Gastroesophageal sphincter (tissue), 3 donors: ENCODE measurements at regions not wholly inside any gene's neighbourhood (a gene's known extent, or its start where the extent isn't known, plus 50 kb on each side); places are given as distances from the start of the nearest gene placed in this dataset.

ENCODE experiments used
- EP300 ChIP-seq: sonication (generic); formaldehyde crosslinking; IDR thresholded peaks from one replicate; pipeline ENCODE4 v1.6.1; 2017; ENCODE audit warnings: antibody characterized with exemption, mild to moderate bottlenecking
- POLR2A ChIP-seq, 2 donors: fragments of 450-650 bp; IDR thresholded peaks; one replicate each; pipeline ENCODE4 v1.6.1; 2017; ENCODE audit warnings: antibody characterized with exemption in 2 of 2, mild to moderate bottlenecking in 2 of 2, moderate library complexity in 1 of 2
- TF ChIP-seq, protein P1 (sequence below), 4 experiments: fragments of 200-600 bp in 2 of 4; fragments of 450-650 bp in 2 of 4; sonication (generic) in 1 of 4; IDR thresholded peaks; one replicate each; pipeline ENCODE4 v1.5.1; 2017 to 2019; ENCODE audit warnings: antibody characterized with exemption in 4 of 4, mild to moderate bottlenecking in 2 of 4, moderate library complexity in 2 of 4

DNA sequence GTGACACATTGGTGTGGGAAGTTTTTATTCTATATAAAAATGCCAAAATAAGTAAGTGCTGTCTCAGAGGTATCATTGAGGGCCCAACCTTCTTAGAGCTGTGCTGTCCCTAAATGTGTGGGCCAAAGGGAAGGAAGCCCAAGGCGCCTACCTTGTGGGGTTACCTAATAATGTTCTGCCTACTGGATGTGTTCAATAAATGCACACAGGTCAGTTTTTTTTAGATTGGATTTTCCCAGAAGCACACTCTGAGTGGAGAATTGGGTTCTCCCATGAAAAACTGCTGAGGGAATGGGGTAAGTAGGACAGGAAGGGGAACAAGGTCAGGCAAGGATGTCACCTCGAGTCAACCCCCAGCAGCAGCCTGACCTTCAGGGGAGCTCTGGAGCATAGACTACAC is 168.7 kb upstream of the FRMD4B start:
- TF ChIP-seq POLR2A (IDR thresholded peaks at IDR 0.05) = no peak
- TF ChIP-seq, protein P1, sequence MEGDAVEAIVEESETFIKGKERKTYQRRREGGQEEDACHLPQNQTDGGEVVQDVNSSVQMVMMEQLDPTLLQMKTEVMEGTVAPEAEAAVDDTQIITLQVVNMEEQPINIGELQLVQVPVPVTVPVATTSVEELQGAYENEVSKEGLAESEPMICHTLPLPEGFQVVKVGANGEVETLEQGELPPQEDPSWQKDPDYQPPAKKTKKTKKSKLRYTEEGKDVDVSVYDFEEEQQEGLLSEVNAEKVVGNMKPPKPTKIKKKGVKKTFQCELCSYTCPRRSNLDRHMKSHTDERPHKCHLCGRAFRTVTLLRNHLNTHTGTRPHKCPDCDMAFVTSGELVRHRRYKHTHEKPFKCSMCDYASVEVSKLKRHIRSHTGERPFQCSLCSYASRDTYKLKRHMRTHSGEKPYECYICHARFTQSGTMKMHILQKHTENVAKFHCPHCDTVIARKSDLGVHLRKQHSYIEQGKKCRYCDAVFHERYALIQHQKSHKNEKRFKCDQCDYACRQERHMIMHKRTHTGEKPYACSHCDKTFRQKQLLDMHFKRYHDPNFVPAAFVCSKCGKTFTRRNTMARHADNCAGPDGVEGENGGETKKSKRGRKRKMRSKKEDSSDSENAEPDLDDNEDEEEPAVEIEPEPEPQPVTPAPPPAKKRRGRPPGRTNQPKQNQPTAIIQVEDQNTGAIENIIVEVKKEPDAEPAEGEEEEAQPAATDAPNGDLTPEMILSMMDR (IDR thresholded peaks at IDR 0.05) = no peak
- TF ChIP-seq EP300 = no peak
